Endothelial cell of umbilical vein (primary cell): ENCODE measurements at regions not wholly inside any gene's neighbourhood (a gene's known extent, or its start where the extent isn't known, plus 50 kb on each side); places are given as distances from the start of the nearest gene placed in this dataset.

Experiments used
- BruUV-seq: library from RNA; stranded (reverse); fragments of 400-500 nt; replicated peaks from 2 replicates; lab custom pipeline; 2021; lab: Mats Ljungman, UMichigan
- CTCF ChIA-PET: fragments of 300-600, 350-600 bp; sonication (Branson Sonifier 250); formaldehyde crosslinking; loops from one replicate; lab custom pipeline; 2021; ENCODE audit warnings: antibody characterized with exemption, inconsistent platforms; lab: Charles Lee
- POLR2A ChIA-PET: fragments of 300-600, 350-600 bp; sonication (Branson Sonifier 250); formaldehyde crosslinking; loops from one replicate; lab custom pipeline; 2021; ENCODE audit warnings: antibody characterized with exemption, inconsistent platforms; lab: Charles Lee
- DNase-seq: peaks from one replicate; pipeline ENCODE4 v3.0.0-alpha.2; 2011; ENCODE audit warnings: low read depth, low spot score
- FAIRE-seq: peaks from 2 replicates; lab custom pipeline; 2011; peaks lifted over from hg19 to GRCh38; lab: Jason Lieb, UNC
- H2AFZ ChIP-seq: 2 replicates; pipeline ENCODE4 v1.6.0; 2012; ENCODE audit warnings: low read depth, low read length, control low read depth, inconsistent platforms
- H3K27ac ChIP-seq: 2 replicates; pipeline ENCODE4 v1.5.1; 2011; ENCODE audit warnings: low read depth, mild to moderate bottlenecking, control low read depth, low read length, moderate library complexity; ENCODE audit not compliant: insufficient read depth
- H3K27me3 ChIP-seq, 2 experiments: 2 replicates each; pipeline versions ENCODE4 v1.6.0 to v1.6.1; 2011; ENCODE audit warnings: low read length in 2 of 2, mixed read lengths in 1 of 2; ENCODE audit not compliant: control insufficient read depth in 2 of 2, insufficient read depth in 2 of 2
- H3K36me3 ChIP-seq, 2 experiments: 2 replicates in 1 of 2; 3 replicates in 1 of 2; pipeline ENCODE4 v1.5.1; 2011; ENCODE audit warnings: low read length in 2 of 2, mild to moderate bottlenecking in 1 of 2, moderate library complexity in 1 of 2; ENCODE audit not compliant: control insufficient read depth in 2 of 2, insufficient read depth in 2 of 2; ENCODE audit errors: extremely low read depth in 1 of 2
- H3K4me1 ChIP-seq: 3 replicates; pipeline ENCODE4 v1.5.1; 2011; ENCODE audit warnings: mild to moderate bottlenecking, low read length; ENCODE audit not compliant: control insufficient read depth, insufficient read depth; ENCODE audit errors: extremely low read depth
- H3K4me2 ChIP-seq: 2 replicates; pipeline ENCODE4 v1.6.1; 2011; ENCODE audit warnings: low read length, control low read depth, mixed read lengths; ENCODE audit not compliant: insufficient read depth
- H3K4me3 ChIP-seq, 3 experiments: fragments of 200-600 bp in 1 of 3; sonication (generic), shearing (Covaris generic) in 1 of 3; replicated peaks in 1 of 3; 2 replicates each; pipeline ENCODE4 v1.5.1; 2011 to 2016; ENCODE audit warnings: control low read depth in 3 of 3, low read length in 3 of 3, mild to moderate bottlenecking in 2 of 3, inconsistent platforms in 1 of 3, low read depth in 1 of 3, moderate library complexity in 1 of 3; ENCODE audit not compliant: insufficient read depth in 1 of 3
- H3K79me2 ChIP-seq: 2 replicates; pipeline ENCODE4 v1.6.0; 2012; ENCODE audit warnings: low read length, inconsistent platforms; ENCODE audit not compliant: control insufficient read depth, insufficient read depth
- H3K9ac ChIP-seq: replicated peaks from 2 replicates; pipeline ENCODE3; 2011; ENCODE audit warnings: low read length, control low read depth; ENCODE audit not compliant: insufficient read depth; ENCODE audit errors: extremely low read depth
- H3K9me1 ChIP-seq: replicated peaks from 3 replicates; pipeline ENCODE4 v1.6.0; 2011; ENCODE audit warnings: mild to moderate bottlenecking, low read length; ENCODE audit not compliant: control insufficient read depth, insufficient read depth; ENCODE audit errors: extremely low read depth
- H3K9me3 ChIP-seq: replicated peaks from 2 replicates; pipeline ENCODE4 v1.5.1; 2012; ENCODE audit warnings: low read length, inconsistent platforms; ENCODE audit not compliant: control insufficient read depth, insufficient read depth
- H4K20me1 ChIP-seq: replicated peaks from 2 replicates; pipeline ENCODE3; 2011; ENCODE audit warnings: mild to moderate bottlenecking, low read length; ENCODE audit not compliant: control insufficient read depth, insufficient read depth; ENCODE audit errors: extremely low read depth
- CTCF ChIP-seq, 2 donors: IDR thresholded peaks; 1 replicate in 1 of 2; 2 replicates in 1 of 2; pipeline ENCODE4 v1.5.1; 2011; ENCODE audit warnings: low read length in 2 of 2, mild to moderate bottlenecking in 2 of 2, moderate library complexity in 2 of 2, control low read depth in 1 of 2, inconsistent platforms in 1 of 2, low read depth in 1 of 2; ENCODE audit not compliant: insufficient read depth in 1 of 2; ENCODE audit errors: extremely low read depth in 1 of 2
- EZH2 ChIP-seq: IDR thresholded peaks from 2 replicates; pipeline ENCODE4 v1.6.1; 2012; ENCODE audit warnings: borderline replicate concordance, low read depth, mild to moderate bottlenecking, moderate library complexity, low read length, inconsistent platforms; ENCODE audit not compliant: severe bottlenecking
- FOS ChIP-seq: IDR thresholded peaks from 2 replicates; pipeline ENCODE4 v1.6.1; 2011; ENCODE audit warnings: mild to moderate bottlenecking, low read length, moderate library complexity, borderline replicate concordance; ENCODE audit not compliant: insufficient read depth
- GATA2 ChIP-seq: IDR thresholded peaks from 2 replicates; pipeline ENCODE4 v1.7.0; 2011; ENCODE audit warnings: low read depth, mild to moderate bottlenecking, moderate library complexity, mixed read lengths, low read length; ENCODE audit not compliant: insufficient read length, insufficient read depth
- JUN ChIP-seq: IDR thresholded peaks from 2 replicates; pipeline ENCODE4 v1.6.1; 2011; ENCODE audit warnings: borderline replicate concordance, low read depth; ENCODE audit not compliant: insufficient read length, insufficient read depth
- MAX ChIP-seq: IDR thresholded peaks from 2 replicates; pipeline ENCODE4 v1.6.1; 2011; ENCODE audit not compliant: insufficient read depth, insufficient read length
- MYC ChIP-seq: IDR thresholded peaks from one replicate; pipeline ENCODE4 v1.6.1; 2011; ENCODE audit warnings: mild to moderate bottlenecking, low read depth, low read length
- POLR2A ChIP-seq: IDR thresholded peaks from 2 replicates; pipeline ENCODE4 v1.6.1; 2012; ENCODE audit warnings: low read depth, mild to moderate bottlenecking, control low read depth, low read length
- POLR2AphosphoS5 ChIP-seq: IDR thresholded peaks from 2 replicates; pipeline ENCODE4 v1.6.1; 2012; ENCODE audit warnings: low read depth, mild to moderate bottlenecking, control low read depth, low read length, moderate library complexity; ENCODE audit not compliant: insufficient read depth
- dilution Hi-C: fragments of 300-500 bp; cut with MboI; formaldehyde crosslinking; loops from one replicate; pipeline ENCODE4 v1.15.0; 2019; ENCODE audit warnings: low sequenced_read_pairs; ENCODE audit not compliant: extremely low pct_ligation_motif_present
- intact Hi-C: fragments of 100-400 bp; cut with micrococcal nuclease; formaldehyde crosslinking; loops from one replicate; pipeline ENCODE4 v1.10.0; 2022

- ChIA-PET CTCF (no interaction called here), POLR2A (no interaction called here)
- Histone ChIP-seq H2AFZ (no peak overlapping the region), H4K20me1 (no peaks in the 10 kb centered on the region), H3K27ac (no peak overlapping the region), H3K27me3 (no peaks in the 10 kb centered on the region), H3K79me2 (no peaks in the 10 kb centered on the region), H3K4me3 (no peak overlapping the region), H3K9me3 (no peaks in the 10 kb centered on the region), H3K9ac (no peak overlapping the region), H3K4me1 (no peaks in the 10 kb centered on the region), H3K4me2 (no peak overlapping the region), H3K9me1 (no peaks in the 10 kb centered on the region), H3K36me3 (no peaks in the 10 kb centered on the region)
- no peak for TF ChIP-seq JUN
- no peak for TF ChIP-seq POLR2AphosphoS5
- TF ChIP-seq EZH2: no peak
- no peak for TF ChIP-seq CTCF (IDR thresholded peaks at IDR 0.05; ENCODE audit: extremely low read depth in 1 of 2, insufficient read depth in 1 of 2, low read depth in 1 of 2, low read length in 2 of 2)
- no peak for TF ChIP-seq MAX
- no peak for TF ChIP-seq POLR2A
- no peak for TF ChIP-seq MYC
- no peak for TF ChIP-seq GATA2
- no peak for TF ChIP-seq FOS
- DNase-seq (no peak), FAIRE-seq (no peak)
- dilution Hi-C loops (no loop called here), intact Hi-C loops (no loop called here)
- BruUV-seq: no TSS peak
Observed at GRCh38 chr11:70603756-70604211, 205.5 kb downstream of the CTTN start.
